CD4-positive, alpha-beta T cell treated with Interleukin-21 for 1 hour (primary cell): ENCODE measurements at regions not wholly inside any gene's neighbourhood (a gene's known extent, or its start where the extent isn't known, plus 50 kb on each side); places are given as distances from the start of the nearest gene placed in this dataset.

Source experiments
- DNase-seq: peaks from one replicate; pipeline ENCODE4 v3.0.0-alpha.2; 2020

GRCh38 chr4:80145739-80146138 lies 51.6 kb upstream of the PRDM8 start:
- DNase-seq = no peak

- no peak for DNase-seq
Measured at GRCh38 chr4:80144676-80145470, 52.4 kb upstream of the PRDM8 start.

- no peak for DNase-seq
Measured at GRCh38 chr4:80143307-80143679, 54.0 kb upstream of the PRDM8 start.

- no peak for DNase-seq
Measured at GRCh38 chr4:80142394-80143306, 54.7 kb upstream of the PRDM8 start.

GRCh38 chr4:80141543-80141942 lies 55.8 kb upstream of the PRDM8 start:
- no peak for DNase-seq

GRCh38 chr4:80140194-80140593 lies 57.1 kb upstream of the PRDM8 start:
- DNase-seq = no peak

GRCh38 chr4:80139671-80140070 lies 57.6 kb upstream of the PRDM8 start:
- DNase-seq = peak; percentile 8

GRCh38 chr4:80138551-80139538 lies 58.5 kb upstream of the PRDM8 start:
- peak; percentile 62 for DNase-seq

GRCh38 chr4:80137631-80138030 lies 59.7 kb upstream of the PRDM8 start:
- DNase-seq = no peak

- no peak for DNase-seq
Measured at GRCh38 chr4:80136270-80136669, 61.0 kb upstream of the PRDM8 start.

- DNase-seq = no peak
Measured at GRCh38 chr4:80135702-80136058, 61.6 kb upstream of the PRDM8 start.

- no peak for DNase-seq
Measured at GRCh38 chr4:80134936-80135701, 62.1 kb upstream of the ANTXR2 start.

- DNase-seq = no peak
Measured at GRCh38 chr4:80133240-80133783, 60.3 kb upstream of the ANTXR2 start.

GRCh38 chr4:80129785-80130184 lies 56.8 kb upstream of the ANTXR2 start:
- no peak for DNase-seq

GRCh38 chr4:80128941-80129340 lies 55.9 kb upstream of the ANTXR2 start:
- DNase-seq = peak; percentile 18

- no peak for DNase-seq
Measured at GRCh38 chr4:80127870-80128419, 54.9 kb upstream of the ANTXR2 start.

- DNase-seq = no peak
Measured at GRCh38 chr4:80126435-80126834, 53.4 kb upstream of the ANTXR2 start.

- peak; percentile 77 for DNase-seq
Measured at GRCh38 chr4:80125252-80126177, 52.5 kb upstream of the ANTXR2 start.

- no peak for DNase-seq
Measured at GRCh38 chr4:80124246-80125211, 51.5 kb upstream of the ANTXR2 start.
